HepG2 (cell line): ENCODE measurements at regions not wholly inside any gene's neighbourhood (a gene's known extent, or its start where the extent isn't known, plus 50 kb on each side); places are given as distances from the start of the nearest gene placed in this dataset.
"Not testable (repeated sequence)": the region's sequence is repeated elsewhere in the genome, so short reads cannot be mapped to it uniquely, and the experiment has no call there.

Source experiments
- ATAC-seq: fragments of 200-7000 bp; cut with Tn5 transposase; 3 replicates; pipeline ENCODE4 v1.9.1; 2020; ENCODE audit warnings: mild to moderate bottlenecking, moderate library complexity
- BruUV-seq: library from RNA; stranded (reverse); fragments of 400-500 nt; replicated peaks from 2 replicates; lab custom pipeline; 2021; lab: Mats Ljungman, UMichigan
- CTCF ChIA-PET: fragments of 300-600 bp; formaldehyde crosslinking; extraction: SDS; loops from one replicate; lab custom pipeline; 2021; ENCODE audit warnings: low total read pairs, inconsistent platforms, low intra/inter-chr PET ratio; lab: Yijun Ruan, JAX
- POLR2A ChIA-PET: fragments of 350-600 bp; sonication (Branson Sonifier 250); formaldehyde crosslinking; loops from one replicate; lab custom pipeline; 2020; ENCODE audit warnings: antibody characterized with exemption, inconsistent platforms; lab: Yijun Ruan, JAX
- DNase-seq: peaks from one replicate; pipeline ENCODE4 v3.0.0-alpha.2; 2015; ENCODE audit warnings: low spot score
- FAIRE-seq: peaks from 3 replicates; lab custom pipeline; 2011; peaks lifted over from hg19 to GRCh38; lab: Jason Lieb, UNC
- H2AFZ ChIP-seq: one replicate; pipeline ENCODE4 v1.6.1; 2011; ENCODE audit warnings: low read length, inconsistent platforms
- H3K27ac ChIP-seq: fragments of 300-600 bp; 3 replicates; pipeline ENCODE4 v1.8.0; 2011; ENCODE audit warnings: mixed run types, mild to moderate bottlenecking, mixed read lengths, low read length, inconsistent platforms; ENCODE audit not compliant: insufficient read depth; ENCODE audit errors: extremely low read length
- H3K27me3 ChIP-seq, 2 experiments: fragments of 200-600 bp in 1 of 2; 2 replicates in 1 of 2; 3 replicates in 1 of 2; pipeline versions ENCODE4 v1.6.0 to v1.8.0; 2011; ENCODE audit warnings: low read length in 2 of 2, mild to moderate bottlenecking in 2 of 2, moderate library complexity in 2 of 2, inconsistent platforms in 1 of 2; ENCODE audit not compliant: insufficient read depth in 2 of 2, control insufficient read depth in 1 of 2
- H3K36me3 ChIP-seq, 2 experiments: fragments of 200-600 bp in 1 of 2; replicated peaks in 1 of 2; 2 replicates in 1 of 2; 3 replicates in 1 of 2; pipeline versions ENCODE4 v1.5.1 to v1.8.0; 2011; ENCODE audit warnings: low read length in 2 of 2, inconsistent platforms in 1 of 2; ENCODE audit not compliant: insufficient read depth in 2 of 2, control insufficient read depth in 1 of 2
- H3K4me1 ChIP-seq: 2 replicates; pipeline ENCODE4 v1.5.1; 2012; ENCODE audit warnings: low read length, inconsistent platforms; ENCODE audit not compliant: insufficient read depth
- H3K4me2 ChIP-seq: 2 replicates; pipeline ENCODE4 v1.6.0; 2011; ENCODE audit warnings: low read depth, low read length, inconsistent platforms
- H3K4me3 ChIP-seq, 3 experiments: fragments of 200-600 bp in 1 of 3; sonication (generic), shearing (Covaris generic) in 1 of 3; replicated peaks in 1 of 3; 2 replicates each; pipeline ENCODE4 v1.5.1; 2011 to 2016; ENCODE audit warnings: low read length in 3 of 3, inconsistent platforms in 2 of 3, low read depth in 2 of 3, mild to moderate bottlenecking in 2 of 3, control low read depth in 1 of 3, mixed read lengths in 1 of 3; ENCODE audit not compliant: insufficient read depth in 1 of 3
- H3K79me2 ChIP-seq: one replicate; pipeline ENCODE4 v1.6.1; 2011; ENCODE audit warnings: low read length, inconsistent platforms; ENCODE audit not compliant: insufficient read depth
- H3K9ac ChIP-seq: 2 replicates; pipeline ENCODE4 v1.6.0; 2011; ENCODE audit warnings: mild to moderate bottlenecking, low read depth, low read length, inconsistent platforms; ENCODE audit not compliant: insufficient read depth
- H3K9me3 ChIP-seq: 2 replicates; pipeline ENCODE4 v1.5.1; 2012; ENCODE audit warnings: mild to moderate bottlenecking, low read length
- H4K20me1 ChIP-seq: 2 replicates; pipeline ENCODE4 v1.6.0; 2011; ENCODE audit warnings: inconsistent platforms, mild to moderate bottlenecking, low read length, moderate library complexity; ENCODE audit not compliant: insufficient read depth
- ZKSCAN5 ChIP-seq: sonication (generic); formaldehyde crosslinking; IDR thresholded peaks from 2 replicates; pipeline ENCODE4 v1.5.1; 2020; ENCODE audit warnings: mild to moderate bottlenecking, missing genetic modification reagents
- ZNF646 ChIP-seq: sonication (generic); formaldehyde crosslinking; IDR thresholded peaks from 2 replicates; pipeline ENCODE4 v1.9.0; 2021; ENCODE audit warnings: mild to moderate bottlenecking, missing genetic modification reagents
- WGBS: methylation state at CpG from one replicate; pipeline ENCODE4 v1.1.6; 2017; ENCODE audit warnings: low lambda C conversion rate; 5-methylcytosine and 5-hydroxymethylcytosine counted together
- in situ Hi-C: cut with HindIII; loops from 2 replicates; pipeline ENCODE4 v1.10.0; 2017; ENCODE audit warnings: low pct_unique_long_range_greater_than_20kb; ENCODE audit not compliant: extremely low pct_ligation_motif_present
- intact Hi-C: fragments of 100-400 bp; cut with micrococcal nuclease; formaldehyde crosslinking; loops from one replicate; pipeline ENCODE4 v1.10.0; 2022; ENCODE audit not compliant: unreplicated experiment

- BruUV-seq, ATAC-seq, intact Hi-C loops, DNase-seq, H4K20me1 ChIP-seq, H3K27ac ChIP-seq, H3K4me1 ChIP-seq, CTCF ChIA-PET, POLR2A ChIA-PET, in situ Hi-C loops, H3K36me3 ChIP-seq, H3K4me3 ChIP-seq, H3K79me2 ChIP-seq, H3K4me2 ChIP-seq, H3K27me3 ChIP-seq, FAIRE-seq, H2AFZ ChIP-seq, H3K9ac ChIP-seq: not testable (repeated sequence)
- WGBS, result 4% methylated on average over 2 of the region's 2 CpGs
- H3K9me3 ChIP-seq, result peaks cover 14% of the 10 kb centered on the region; the same call in 1 of the 2 replicates
Observed at GRCh38 chr12:43192442-43192841, 359.6 kb downstream of the ADAMTS20 start.

GRCh38 chr12:43180242-43180641 lies 371.8 kb downstream of the ADAMTS20 start:
- intact Hi-C loops, result no loop called here
- Histone ChIP-seq H3K27ac (no peak overlapping the region), H3K79me2 (no peaks in the 10 kb centered on the region), H3K9me3 (peaks cover 31% of the 10 kb centered on the region), H3K4me1 (no peaks in the 10 kb centered on the region), H3K36me3 (no peaks in the 10 kb centered on the region), H4K20me1 (no peaks in the 10 kb centered on the region), H3K9ac (no peak overlapping the region), H3K4me3 (no peak overlapping the region), H3K27me3 (no peaks in the 10 kb centered on the region; a peak in 1 of 5 replicates), H3K4me2 (no peak overlapping the region), H2AFZ (no peak overlapping the region)
- ATAC-seq (no peak), FAIRE-seq (no peak), DNase-seq (no peak)
- in situ Hi-C loops, result no loop called here
- TF ChIP-seq ZNF646 (CRISPR knock-in tag) (no peak), ZKSCAN5 (no peak)
- 13% methylated on average over 4 of the region's 4 CpGs for WGBS
- ChIA-PET POLR2A (no interaction called here), CTCF (no interaction called here)
- no TSS peak for BruUV-seq
